ENCODE measurements at regions not wholly inside any gene's neighbourhood (a gene's known extent, or its start where the extent isn't known, plus 50 kb on each side); places are given as distances from the start of the nearest gene placed in this dataset.

DNA sequence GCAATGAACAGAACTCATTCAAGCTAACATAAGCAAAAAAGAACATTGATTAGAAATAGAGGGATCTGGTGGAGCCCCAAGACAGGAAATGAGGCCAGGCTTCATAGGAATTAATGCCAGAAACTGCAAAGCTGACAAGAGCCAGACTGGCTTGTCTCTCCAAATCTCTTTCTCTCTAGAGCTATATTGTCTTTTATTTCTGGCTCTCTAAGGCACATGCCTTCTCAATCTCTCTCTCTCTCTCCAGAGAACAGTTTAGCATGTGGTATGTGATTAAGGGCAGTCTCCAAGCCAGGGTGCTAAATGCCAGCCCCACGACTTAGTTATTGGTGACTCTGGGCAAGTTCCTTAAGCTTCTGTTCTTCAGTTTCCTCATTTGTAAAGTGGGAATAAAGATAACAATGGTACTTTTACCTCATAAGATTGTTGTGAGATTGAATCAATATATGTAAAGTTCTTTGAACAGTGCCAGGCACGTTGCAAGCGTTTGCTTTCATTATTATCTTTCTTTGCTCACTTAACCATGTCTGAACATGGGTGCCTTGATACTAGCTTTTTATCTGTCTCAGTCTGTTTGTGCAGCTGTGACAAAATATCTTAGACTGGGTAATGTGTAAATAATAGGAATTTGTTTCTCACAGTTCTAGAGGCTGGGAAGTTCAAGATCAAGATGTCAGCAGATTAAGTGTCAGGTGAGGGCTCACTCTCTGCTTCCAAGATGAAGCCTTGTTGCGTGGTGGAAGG lies 123.2 kb downstream of the BDH1 start:
- WGBS, 2 donors = 41 to 45% methylated on average over 4 of the region's 4 CpGs
- H3K27me3 ChIP-seq (ENCODE audit: control insufficient read depth in 1 of 2, insufficient read depth in 2 of 2, low read length in 2 of 2) = no peaks in the 10 kb centered on the region
- H3K36me3 ChIP-seq (ENCODE audit: control insufficient read depth in 2 of 2, insufficient read depth in 2 of 2, low read length in 1 of 2) = no peaks in the 10 kb centered on the region
- peaks cover 0 to 7% of the 10 kb centered on the region in 2 donors for H3K4me1 ChIP-seq (ENCODE audit: control insufficient read depth in 2 of 2, insufficient read depth in 2 of 2, low read length in 1 of 2)
- no peak overlapping the region for H3K27ac ChIP-seq (ENCODE audit: low read depth in 2 of 2, low read length in 1 of 2)
- no peaks in the 10 kb centered on the region for H3K9me3 ChIP-seq (ENCODE audit: control insufficient read depth in 2 of 2, insufficient read depth in 1 of 2, low read depth in 1 of 2, low read length in 1 of 2)
- H3K4me3 ChIP-seq (ENCODE audit: low read depth in 1 of 2, low read length in 2 of 2) = no peak overlapping the region

DNA sequence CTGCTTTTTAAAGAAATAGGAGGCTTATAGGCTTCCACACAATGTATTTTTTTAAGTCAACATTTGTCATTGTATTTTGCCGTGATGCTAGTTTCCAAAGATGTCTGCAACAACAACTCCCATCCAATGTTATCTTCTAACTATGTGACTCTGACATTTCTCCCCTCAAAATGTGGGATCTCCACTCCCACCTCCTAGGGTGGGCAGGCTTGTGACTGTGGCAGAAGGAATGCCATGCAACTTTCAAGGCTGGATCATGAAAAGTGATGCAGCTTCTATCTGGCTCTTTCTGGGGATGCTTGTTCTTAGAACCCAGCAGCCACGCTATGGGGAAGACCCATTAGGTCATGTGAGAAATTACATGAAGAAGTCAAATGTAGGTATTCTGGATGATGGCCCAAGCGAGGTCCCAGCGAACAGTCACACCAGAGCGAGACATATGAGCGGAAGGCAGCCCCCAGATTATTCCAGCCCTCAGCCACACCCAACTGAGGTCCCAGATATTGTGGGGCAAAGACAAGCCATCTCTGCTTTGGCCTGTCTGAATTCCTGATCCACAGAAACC lies 124.3 kb downstream of the BDH1 start:
- H3K4me3 ChIP-seq (ENCODE audit: low read depth in 1 of 2, low read length in 2 of 2) = no peak overlapping the region
- peaks cover 0 to 7% of the 10 kb centered on the region in 2 donors for H3K4me1 ChIP-seq (ENCODE audit: control insufficient read depth in 2 of 2, insufficient read depth in 2 of 2, low read length in 1 of 2)
- H3K27me3 ChIP-seq (ENCODE audit: control insufficient read depth in 1 of 2, insufficient read depth in 2 of 2, low read length in 2 of 2) = no peaks in the 10 kb centered on the region
- H3K9me3 ChIP-seq (ENCODE audit: control insufficient read depth in 2 of 2, insufficient read depth in 1 of 2, low read depth in 1 of 2, low read length in 1 of 2) = no peaks in the 10 kb centered on the region
- H3K27ac ChIP-seq (ENCODE audit: low read depth in 2 of 2, low read length in 1 of 2) = no peak overlapping the region
- 87 to 89% methylated on average over 6 of the region's 6 CpGs for WGBS, 2 donors
- H3K36me3 ChIP-seq (ENCODE audit: control insufficient read depth in 2 of 2, insufficient read depth in 2 of 2, low read length in 1 of 2) = no peaks in the 10 kb centered on the region

GRCh38 chr3:197430934-197431333 lies 124.8 kb downstream of the BDH1 start:
- Histone ChIP-seq H3K27ac (ENCODE audit: low read depth in 2 of 2, low read length in 1 of 2) (no peak overlapping the region), H3K9me3 (ENCODE audit: control insufficient read depth in 2 of 2, insufficient read depth in 1 of 2, low read depth in 1 of 2, low read length in 1 of 2) (no peaks in the 10 kb centered on the region), H3K4me1 (ENCODE audit: control insufficient read depth in 2 of 2, insufficient read depth in 2 of 2, low read length in 1 of 2) (peaks cover 0 to 7% of the 10 kb centered on the region in 2 donors), H3K4me3 (ENCODE audit: low read depth in 1 of 2, low read length in 2 of 2) (no peak overlapping the region), H3K27me3 (ENCODE audit: control insufficient read depth in 1 of 2, insufficient read depth in 2 of 2, low read length in 2 of 2) (no peaks in the 10 kb centered on the region), H3K36me3 (ENCODE audit: control insufficient read depth in 2 of 2, insufficient read depth in 2 of 2, low read length in 1 of 2) (no peaks in the 10 kb centered on the region)
- WGBS, 2 donors = 63 to 68% methylated on average over 1 of the region's 1 CpG

- no peaks in the 10 kb centered on the region for H3K9me3 ChIP-seq (ENCODE audit: control insufficient read depth in 2 of 2, insufficient read depth in 1 of 2, low read depth in 1 of 2, low read length in 1 of 2)
- peak overlapping the region in 1 of 2 donors; percentile 17 for H3K27ac ChIP-seq (ENCODE audit: low read depth in 2 of 2, low read length in 1 of 2)
- no peaks in the 10 kb centered on the region for H3K36me3 ChIP-seq (ENCODE audit: control insufficient read depth in 2 of 2, insufficient read depth in 2 of 2, low read length in 1 of 2)
- H3K27me3 ChIP-seq (ENCODE audit: control insufficient read depth in 1 of 2, insufficient read depth in 2 of 2, low read length in 2 of 2) = no peaks in the 10 kb centered on the region
- H3K4me3 ChIP-seq (ENCODE audit: low read depth in 1 of 2, low read length in 2 of 2) = no peak overlapping the region
- 61 to 63% methylated on average over 7 of the region's 7 CpGs for WGBS, 2 donors
- peaks cover 0 to 7% of the 10 kb centered on the region in 2 donors for H3K4me1 ChIP-seq (ENCODE audit: control insufficient read depth in 2 of 2, insufficient read depth in 2 of 2, low read length in 1 of 2)
Observed at GRCh38 chr3:197430502-197430901, 125.3 kb downstream of the BDH1 start.

GRCh38 chr3:197428952-197429351 lies 126.8 kb downstream of the BDH1 start:
- Histone ChIP-seq H3K27ac (ENCODE audit: low read depth in 2 of 2, low read length in 1 of 2) (no peak overlapping the region), H3K4me1 (ENCODE audit: control insufficient read depth in 2 of 2, insufficient read depth in 2 of 2, low read length in 1 of 2) (peaks cover 0 to 7% of the 10 kb centered on the region in 2 donors)
- 61 to 80% methylated on average over 7 of the region's 7 CpGs for WGBS, 2 donors

DNA sequence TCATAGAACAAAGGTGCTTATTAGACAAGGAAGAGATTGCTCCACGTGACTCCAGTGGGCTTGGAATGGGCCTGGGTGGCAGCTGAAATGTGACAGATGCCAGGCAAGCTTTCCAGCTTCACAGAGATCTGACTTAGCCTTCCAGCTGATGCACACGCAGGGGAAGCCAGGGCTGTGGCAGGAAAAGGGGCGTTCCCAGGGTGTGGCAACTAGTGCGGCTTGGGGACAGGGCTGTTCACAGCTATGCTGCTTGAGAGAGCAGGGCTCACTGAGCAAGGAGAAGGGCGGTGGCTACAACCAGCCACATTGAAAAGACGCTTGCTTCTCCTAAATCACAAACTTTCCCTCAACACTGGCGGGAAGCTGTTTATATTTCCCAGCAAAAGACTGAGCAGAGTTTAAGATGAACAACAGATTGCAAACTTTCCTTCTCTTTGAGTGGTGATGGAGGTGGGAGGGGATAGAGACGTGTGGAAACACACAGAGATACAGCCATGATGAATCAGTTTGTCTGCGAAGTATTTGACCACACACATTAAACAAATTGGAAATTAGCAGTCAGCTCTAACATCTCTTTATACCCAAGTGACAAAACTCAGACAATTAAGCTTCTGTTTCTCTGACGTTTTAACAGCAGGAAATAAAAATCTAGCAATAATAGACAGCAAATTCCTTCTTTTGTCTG lies 127.5 kb downstream of the BDH1 start:
- Histone ChIP-seq H3K4me3 (ENCODE audit: low read depth in 1 of 2, low read length in 2 of 2) (no peak overlapping the region), H3K9me3 (ENCODE audit: control insufficient read depth in 2 of 2, insufficient read depth in 1 of 2, low read depth in 1 of 2, low read length in 1 of 2) (no peaks in the 10 kb centered on the region), H3K27ac (ENCODE audit: low read depth in 2 of 2, low read length in 1 of 2) (peak overlapping the region; percentile 44 to 52), H3K27me3 (ENCODE audit: control insufficient read depth in 1 of 2, insufficient read depth in 2 of 2, low read length in 2 of 2) (no peaks in the 10 kb centered on the region), H3K36me3 (ENCODE audit: control insufficient read depth in 2 of 2, insufficient read depth in 2 of 2, low read length in 1 of 2) (no peaks in the 10 kb centered on the region), H3K4me1 (ENCODE audit: control insufficient read depth in 2 of 2, insufficient read depth in 2 of 2, low read length in 1 of 2) (peaks cover 0 to 7% of the 10 kb centered on the region in 2 donors)
- WGBS, 2 donors = 33 to 43% methylated on average over 10 of the region's 10 CpGs

More at GRCh38 chr3:197428952-197429351, 126.8 kb downstream of the BDH1 start:
- Histone ChIP-seq H3K36me3 (ENCODE audit: control insufficient read depth in 2 of 2, insufficient read depth in 2 of 2, low read length in 1 of 2) (no peaks in the 10 kb centered on the region), H3K9me3 (ENCODE audit: control insufficient read depth in 2 of 2, insufficient read depth in 1 of 2, low read depth in 1 of 2, low read length in 1 of 2) (no peaks in the 10 kb centered on the region), H3K4me3 (ENCODE audit: low read depth in 1 of 2, low read length in 2 of 2) (no peak overlapping the region), H3K27me3 (ENCODE audit: control insufficient read depth in 1 of 2, insufficient read depth in 2 of 2, low read length in 2 of 2) (no peaks in the 10 kb centered on the region)

GRCh38 chr3:197427021-197427420 lies 128.6 kb upstream of the DLG1 start:
- Histone ChIP-seq H3K9me3 (ENCODE audit: control insufficient read depth in 2 of 2, insufficient read depth in 1 of 2, low read depth in 1 of 2, low read length in 1 of 2) (no peaks in the 10 kb centered on the region), H3K4me1 (ENCODE audit: control insufficient read depth in 2 of 2, insufficient read depth in 2 of 2, low read length in 1 of 2) (peaks cover 0 to 13% of the 10 kb centered on the region in 2 donors), H3K4me3 (ENCODE audit: low read depth in 1 of 2, low read length in 2 of 2) (no peak overlapping the region), H3K36me3 (ENCODE audit: control insufficient read depth in 2 of 2, insufficient read depth in 2 of 2, low read length in 1 of 2) (no peaks in the 10 kb centered on the region), H3K27me3 (ENCODE audit: control insufficient read depth in 1 of 2, insufficient read depth in 2 of 2, low read length in 2 of 2) (no peaks in the 10 kb centered on the region), H3K27ac (ENCODE audit: low read depth in 2 of 2, low read length in 1 of 2) (no peak overlapping the region)
- WGBS, 2 donors = 84 to 87% methylated on average over 8 of the region's 8 CpGs

DNA sequence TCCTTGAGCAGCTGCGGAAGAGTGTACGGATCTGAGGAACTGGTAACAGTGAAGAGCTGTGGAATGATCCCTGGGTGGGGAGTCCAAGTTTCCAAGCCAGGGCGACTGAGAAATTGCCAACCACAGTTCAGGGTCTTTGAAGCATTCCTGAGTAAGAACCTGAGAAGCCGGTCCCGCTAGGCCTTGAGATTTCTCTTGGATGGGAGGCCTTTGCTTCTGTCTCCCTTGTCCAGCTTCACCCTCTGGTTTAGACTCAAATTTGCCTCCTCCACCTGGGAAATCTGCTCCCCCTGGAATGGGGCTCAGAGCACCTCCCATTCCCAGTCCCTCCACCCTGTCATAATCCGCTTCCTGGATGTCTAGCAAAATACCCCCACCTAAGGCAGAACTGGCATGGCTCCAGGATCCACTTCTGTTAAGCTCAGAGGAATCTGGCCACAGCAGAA lies 127.7 kb upstream of the DLG1 start:
- Histone ChIP-seq H3K9me3 (ENCODE audit: control insufficient read depth in 2 of 2, insufficient read depth in 1 of 2, low read depth in 1 of 2, low read length in 1 of 2) (no peaks in the 10 kb centered on the region), H3K4me1 (ENCODE audit: control insufficient read depth in 2 of 2, insufficient read depth in 2 of 2, low read length in 1 of 2) (peaks cover 0 to 13% of the 10 kb centered on the region in 2 donors), H3K27me3 (ENCODE audit: control insufficient read depth in 1 of 2, insufficient read depth in 2 of 2, low read length in 2 of 2) (no peaks in the 10 kb centered on the region), H3K36me3 (ENCODE audit: control insufficient read depth in 2 of 2, insufficient read depth in 2 of 2, low read length in 1 of 2) (no peaks in the 10 kb centered on the region), H3K27ac (ENCODE audit: low read depth in 2 of 2, low read length in 1 of 2) (no peak overlapping the region), H3K4me3 (ENCODE audit: low read depth in 1 of 2, low read length in 2 of 2) (no peak overlapping the region)
- WGBS, 2 donors = 81 to 85% methylated on average over 6 of the region's 6 CpGs

DNA sequence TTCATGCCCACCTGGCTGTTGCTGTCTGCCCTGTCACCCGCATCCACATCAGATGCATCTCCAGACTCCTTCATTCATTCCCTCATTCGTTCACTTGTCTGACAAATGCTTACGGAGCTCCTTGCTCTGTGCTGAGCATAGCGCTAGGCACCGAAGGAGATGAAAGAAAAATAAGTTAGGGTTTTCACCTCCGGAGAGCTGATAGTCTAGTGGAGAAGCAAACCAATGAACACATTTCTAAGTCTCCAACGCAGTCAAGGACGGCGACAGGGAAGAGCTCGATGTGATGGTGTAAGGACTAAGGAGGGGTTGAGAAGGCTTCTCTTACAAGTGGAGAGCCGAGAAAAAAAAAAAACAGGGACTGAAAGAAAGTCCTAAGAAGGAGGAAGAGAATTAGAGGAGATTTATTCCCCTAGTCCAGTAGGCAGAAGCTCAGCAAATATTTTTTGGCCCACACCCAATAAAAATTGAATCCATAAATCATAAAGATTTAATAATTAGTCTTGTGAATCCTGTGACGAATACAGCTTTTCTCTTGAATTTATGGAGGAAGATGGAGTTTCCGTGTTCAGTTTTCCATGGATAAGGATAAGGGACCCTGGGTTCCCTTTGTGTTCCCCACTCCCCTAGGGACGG lies 127.2 kb upstream of the DLG1 start:
- Histone ChIP-seq H3K4me3 (ENCODE audit: low read depth in 1 of 2, low read length in 2 of 2) (no peak overlapping the region), H3K27me3 (ENCODE audit: control insufficient read depth in 1 of 2, insufficient read depth in 2 of 2, low read length in 2 of 2) (no peaks in the 10 kb centered on the region), H3K9me3 (ENCODE audit: control insufficient read depth in 2 of 2, insufficient read depth in 1 of 2, low read depth in 1 of 2, low read length in 1 of 2) (no peaks in the 10 kb centered on the region), H3K36me3 (ENCODE audit: control insufficient read depth in 2 of 2, insufficient read depth in 2 of 2, low read length in 1 of 2) (no peaks in the 10 kb centered on the region), H3K27ac (ENCODE audit: low read depth in 2 of 2, low read length in 1 of 2) (no peak overlapping the region), H3K4me1 (ENCODE audit: control insufficient read depth in 2 of 2, insufficient read depth in 2 of 2, low read length in 1 of 2) (peaks cover 0 to 13% of the 10 kb centered on the region in 2 donors)
- WGBS, 2 donors = 81 to 89% methylated on average over 14 of the region's 14 CpGs

Measured in esophagus (tissue), 2 donors.